Osteoblast (primary cell): ENCODE measurements at regions not wholly inside any gene's neighbourhood (a gene's known extent, or its start where the extent isn't known, plus 50 kb on each side); places are given as distances from the start of the nearest gene placed in this dataset.

Experiments used
- DNase-seq: peaks from one replicate; pipeline ENCODE4 v3.0.0; 2011; ENCODE audit warnings: low spot score, mixed read lengths; ENCODE audit not compliant: insufficient read length; ENCODE audit errors: missing footprints
- H2AFZ ChIP-seq: 2 replicates; pipeline ENCODE4 v1.6.0; 2011; ENCODE audit warnings: mild to moderate bottlenecking, low read length
- H3K27ac ChIP-seq: 2 replicates; pipeline ENCODE4 v1.5.1; 2011; ENCODE audit warnings: mild to moderate bottlenecking, low read depth, low read length, moderate library complexity
- H3K27me3 ChIP-seq: 2 replicates; pipeline ENCODE4 v1.6.0; 2012; ENCODE audit warnings: mild to moderate bottlenecking, control low read depth, inconsistent platforms, low read length, moderate library complexity; ENCODE audit not compliant: insufficient read depth
- H3K36me3 ChIP-seq: 2 replicates; pipeline ENCODE4 v1.5.1; 2011; ENCODE audit warnings: mild to moderate bottlenecking, low read length, control low read depth, moderate library complexity; ENCODE audit not compliant: insufficient read depth
- H3K4me1 ChIP-seq: 2 replicates; pipeline ENCODE4 v1.5.1; 2011; ENCODE audit warnings: mild to moderate bottlenecking, low read length, control low read depth, moderate library complexity; ENCODE audit not compliant: insufficient read depth
- H3K4me2 ChIP-seq: 2 replicates; pipeline ENCODE4 v1.6.0; 2011; ENCODE audit warnings: mild to moderate bottlenecking, low read length; ENCODE audit not compliant: insufficient read depth
- H3K4me3 ChIP-seq: fragments of 200-600 bp; sonication (generic); 3 replicates; pipeline ENCODE4 v1.5.1; 2012; ENCODE audit warnings: mild to moderate bottlenecking, low read length, inconsistent platforms; ENCODE audit not compliant: insufficient read depth
- H3K79me2 ChIP-seq: 2 replicates; pipeline ENCODE4 v1.6.0; 2012; ENCODE audit warnings: mild to moderate bottlenecking, low read length, control low read depth, inconsistent platforms; ENCODE audit not compliant: insufficient read depth
- H3K9me3 ChIP-seq: 2 replicates; pipeline ENCODE4 v1.5.1; 2011; ENCODE audit warnings: low read depth, low read length, control low read depth
- H4K20me1 ChIP-seq: 2 replicates; pipeline ENCODE4 v1.6.0; 2012; ENCODE audit warnings: mild to moderate bottlenecking, low read length, control low read depth; ENCODE audit not compliant: insufficient read depth
- TF ChIP-seq, protein P1 (sequence below): IDR thresholded peaks from 2 replicates; pipeline ENCODE4 v1.5.1; 2011; ENCODE audit warnings: mild to moderate bottlenecking, low read depth, low read length, moderate library complexity; ENCODE audit errors: extremely low read depth

DNA sequence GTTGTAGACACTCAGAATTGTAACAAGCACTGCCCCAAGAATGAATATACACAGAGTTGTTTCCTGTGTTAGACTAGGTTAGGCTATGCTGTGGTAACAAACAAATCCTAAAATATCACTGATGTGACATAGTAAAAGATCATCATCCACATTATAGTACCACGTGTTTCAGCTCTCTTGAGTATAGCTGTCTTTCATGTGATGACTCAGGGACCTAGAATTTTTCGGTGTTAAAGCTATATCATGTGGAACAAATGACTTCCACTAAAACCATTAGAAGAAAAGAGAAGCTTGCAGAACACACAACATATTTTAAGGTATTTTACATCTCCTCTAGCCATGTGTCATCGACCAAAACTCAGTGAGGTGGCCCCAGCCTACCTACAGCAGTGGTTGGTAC, 307.9 kb upstream of the RBMS3 start:
- no peaks in the 10 kb centered on the region for H3K27me3 ChIP-seq
- no peaks in the 10 kb centered on the region for H3K79me2 ChIP-seq
- H2AFZ ChIP-seq = no peak overlapping the region
- H3K9me3 ChIP-seq = no peaks in the 10 kb centered on the region
- H3K4me1 ChIP-seq = peaks cover 12% of the 10 kb centered on the region
- DNase-seq = peak; percentile 34
- no peaks in the 10 kb centered on the region for H3K36me3 ChIP-seq
- H4K20me1 ChIP-seq = no peaks in the 10 kb centered on the region
- no peak overlapping the region for H3K4me2 ChIP-seq
- no peak overlapping the region for H3K27ac ChIP-seq
- H3K4me3 ChIP-seq = no peak overlapping the region
- TF ChIP-seq, protein P1, sequence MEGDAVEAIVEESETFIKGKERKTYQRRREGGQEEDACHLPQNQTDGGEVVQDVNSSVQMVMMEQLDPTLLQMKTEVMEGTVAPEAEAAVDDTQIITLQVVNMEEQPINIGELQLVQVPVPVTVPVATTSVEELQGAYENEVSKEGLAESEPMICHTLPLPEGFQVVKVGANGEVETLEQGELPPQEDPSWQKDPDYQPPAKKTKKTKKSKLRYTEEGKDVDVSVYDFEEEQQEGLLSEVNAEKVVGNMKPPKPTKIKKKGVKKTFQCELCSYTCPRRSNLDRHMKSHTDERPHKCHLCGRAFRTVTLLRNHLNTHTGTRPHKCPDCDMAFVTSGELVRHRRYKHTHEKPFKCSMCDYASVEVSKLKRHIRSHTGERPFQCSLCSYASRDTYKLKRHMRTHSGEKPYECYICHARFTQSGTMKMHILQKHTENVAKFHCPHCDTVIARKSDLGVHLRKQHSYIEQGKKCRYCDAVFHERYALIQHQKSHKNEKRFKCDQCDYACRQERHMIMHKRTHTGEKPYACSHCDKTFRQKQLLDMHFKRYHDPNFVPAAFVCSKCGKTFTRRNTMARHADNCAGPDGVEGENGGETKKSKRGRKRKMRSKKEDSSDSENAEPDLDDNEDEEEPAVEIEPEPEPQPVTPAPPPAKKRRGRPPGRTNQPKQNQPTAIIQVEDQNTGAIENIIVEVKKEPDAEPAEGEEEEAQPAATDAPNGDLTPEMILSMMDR = no peak

DNA sequence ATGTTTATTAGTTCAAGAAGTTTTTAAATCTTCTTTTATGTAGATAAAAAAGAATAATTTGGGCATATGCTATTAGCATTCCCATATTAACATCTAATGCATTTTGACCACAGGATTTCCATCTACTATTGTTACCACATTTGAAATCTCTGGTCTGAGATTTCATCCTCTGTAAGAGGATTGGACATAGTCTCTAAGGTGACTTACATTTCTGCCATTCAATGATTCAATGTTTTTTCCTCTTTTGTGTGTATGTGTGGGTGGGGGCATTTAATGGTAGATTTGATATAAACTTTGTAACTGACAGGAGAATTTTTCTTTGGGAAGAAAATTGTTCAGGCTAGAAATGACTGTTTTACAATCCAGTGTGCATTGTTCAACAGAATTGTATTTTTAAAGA, 307.3 kb upstream of the RBMS3 start:
- Histone ChIP-seq H3K27me3 (no peaks in the 10 kb centered on the region), H3K4me1 (peaks cover 12% of the 10 kb centered on the region), H4K20me1 (no peaks in the 10 kb centered on the region), H3K4me3 (no peak overlapping the region), H3K27ac (peak overlapping the region; percentile 3), H3K36me3 (no peaks in the 10 kb centered on the region), H2AFZ (no peak overlapping the region), H3K9me3 (no peaks in the 10 kb centered on the region), H3K4me2 (no peak overlapping the region), H3K79me2 (no peaks in the 10 kb centered on the region)
- peak; percentile 56 for DNase-seq
- TF ChIP-seq, protein P1 = no peak

DNA sequence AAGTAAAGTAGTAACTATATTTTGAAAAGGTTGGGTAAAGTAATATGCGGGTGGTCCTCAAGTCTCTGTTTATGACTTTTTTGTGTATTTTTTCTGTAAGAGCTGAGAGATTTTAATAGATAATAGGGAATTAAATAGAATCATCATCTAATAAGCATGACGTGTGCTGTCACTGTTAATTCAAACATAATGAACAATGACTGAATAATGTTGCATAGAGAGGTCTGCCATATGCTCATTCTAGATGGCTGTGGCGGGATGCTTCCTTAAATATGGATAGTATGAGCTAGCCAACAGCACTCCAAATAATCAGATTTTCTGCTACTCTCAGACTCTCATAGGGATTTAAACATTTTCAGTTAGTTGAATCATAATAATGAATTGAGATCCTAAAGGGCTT, 302.8 kb upstream of the RBMS3 start:
- Histone ChIP-seq H3K79me2 (no peaks in the 10 kb centered on the region), H3K4me3 (no peak overlapping the region), H3K27ac (no peak overlapping the region), H3K27me3 (no peaks in the 10 kb centered on the region), H3K36me3 (no peaks in the 10 kb centered on the region), H4K20me1 (no peaks in the 10 kb centered on the region), H3K4me1 (peaks cover 10% of the 10 kb centered on the region), H2AFZ (no peak overlapping the region), H3K4me2 (no peak overlapping the region), H3K9me3 (no peaks in the 10 kb centered on the region)
- DNase-seq = no peak
- TF ChIP-seq, protein P1 = no peak

DNA sequence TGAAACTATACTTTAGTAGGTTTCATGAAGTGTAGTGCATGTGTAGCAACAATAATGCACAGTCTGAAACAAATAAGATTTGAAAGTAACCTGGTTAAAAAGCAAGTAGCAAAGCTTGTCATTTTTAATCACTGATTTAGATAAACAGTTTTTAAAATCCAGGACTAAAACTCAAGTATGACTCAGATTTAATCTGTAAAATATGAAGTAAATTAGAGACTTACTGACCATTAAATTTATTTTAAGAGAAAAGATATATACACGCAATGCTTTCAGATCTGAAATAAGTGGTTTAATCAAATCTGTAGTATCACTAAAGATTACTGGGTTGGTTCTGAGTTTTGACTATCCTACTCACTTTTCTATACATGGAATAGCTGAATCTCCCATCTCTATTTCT, 300.7 kb upstream of the RBMS3 start:
- Histone ChIP-seq H4K20me1 (no peaks in the 10 kb centered on the region), H2AFZ (no peak overlapping the region), H3K27me3 (no peaks in the 10 kb centered on the region), H3K4me1 (no peaks in the 10 kb centered on the region), H3K4me3 (no peak overlapping the region), H3K27ac (no peak overlapping the region), H3K79me2 (no peaks in the 10 kb centered on the region), H3K4me2 (no peak overlapping the region), H3K9me3 (no peaks in the 10 kb centered on the region), H3K36me3 (no peaks in the 10 kb centered on the region)
- no peak for DNase-seq
- TF ChIP-seq, protein P1 = no peak
